ENCODE measurements at regions not wholly inside any gene's neighbourhood (a gene's known extent, or its start where the extent isn't known, plus 50 kb on each side); places are given as distances from the start of the nearest gene placed in this dataset.

GRCh38 chr16:65916995-65917394 is 449.5 kb upstream of the CDH5 start:
- DNase-seq (ENCODE audit: low read depth) = no peak
- TF ChIP-seq, protein P1, sequence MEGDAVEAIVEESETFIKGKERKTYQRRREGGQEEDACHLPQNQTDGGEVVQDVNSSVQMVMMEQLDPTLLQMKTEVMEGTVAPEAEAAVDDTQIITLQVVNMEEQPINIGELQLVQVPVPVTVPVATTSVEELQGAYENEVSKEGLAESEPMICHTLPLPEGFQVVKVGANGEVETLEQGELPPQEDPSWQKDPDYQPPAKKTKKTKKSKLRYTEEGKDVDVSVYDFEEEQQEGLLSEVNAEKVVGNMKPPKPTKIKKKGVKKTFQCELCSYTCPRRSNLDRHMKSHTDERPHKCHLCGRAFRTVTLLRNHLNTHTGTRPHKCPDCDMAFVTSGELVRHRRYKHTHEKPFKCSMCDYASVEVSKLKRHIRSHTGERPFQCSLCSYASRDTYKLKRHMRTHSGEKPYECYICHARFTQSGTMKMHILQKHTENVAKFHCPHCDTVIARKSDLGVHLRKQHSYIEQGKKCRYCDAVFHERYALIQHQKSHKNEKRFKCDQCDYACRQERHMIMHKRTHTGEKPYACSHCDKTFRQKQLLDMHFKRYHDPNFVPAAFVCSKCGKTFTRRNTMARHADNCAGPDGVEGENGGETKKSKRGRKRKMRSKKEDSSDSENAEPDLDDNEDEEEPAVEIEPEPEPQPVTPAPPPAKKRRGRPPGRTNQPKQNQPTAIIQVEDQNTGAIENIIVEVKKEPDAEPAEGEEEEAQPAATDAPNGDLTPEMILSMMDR (IDR thresholded peaks at IDR 0.05; ENCODE audit: insufficient read depth, low read depth, low read length) = no peak

GRCh38 chr16:65910291-65910690 is 456.2 kb upstream of the CDH5 start:
- TF ChIP-seq, protein P1 (IDR thresholded peaks at IDR 0.05; ENCODE audit: insufficient read depth, low read depth, low read length) = no peak

More at GRCh38 chr16:65916995-65917394, 449.5 kb upstream of the CDH5 start:
- H3K4me3 ChIP-seq (ENCODE audit: low read depth, low read length) = no peak overlapping the region

GRCh38 chr16:65909310-65910050 is 457.0 kb upstream of the CDH5 start:
- H3K4me3 ChIP-seq (ENCODE audit: low read depth, low read length) = no peak overlapping the region
- TF ChIP-seq, protein P1 (IDR thresholded peaks at IDR 0.05; ENCODE audit: insufficient read depth, low read depth, low read length) = no peak
- no peak for DNase-seq (ENCODE audit: low read depth)

More at GRCh38 chr16:65910291-65910690, 456.2 kb upstream of the CDH5 start:
- DNase-seq (ENCODE audit: low read depth) = no peak
- no peak overlapping the region for H3K4me3 ChIP-seq (ENCODE audit: low read depth, low read length)

GRCh38 chr16:65908568-65908967 is 457.9 kb upstream of the CDH5 start:
- TF ChIP-seq, protein P1 (IDR thresholded peaks at IDR 0.05; ENCODE audit: insufficient read depth, low read depth, low read length) = no peak
- no peak for DNase-seq (ENCODE audit: low read depth)
- no peak overlapping the region for H3K4me3 ChIP-seq (ENCODE audit: low read depth, low read length)

- TF ChIP-seq, protein P1 (IDR thresholded peaks at IDR 0.05; ENCODE audit: insufficient read depth, low read depth, low read length) = no peak
Observed at GRCh38 chr16:65905331-65905730, 461.2 kb upstream of the CDH5 start.

DNA sequence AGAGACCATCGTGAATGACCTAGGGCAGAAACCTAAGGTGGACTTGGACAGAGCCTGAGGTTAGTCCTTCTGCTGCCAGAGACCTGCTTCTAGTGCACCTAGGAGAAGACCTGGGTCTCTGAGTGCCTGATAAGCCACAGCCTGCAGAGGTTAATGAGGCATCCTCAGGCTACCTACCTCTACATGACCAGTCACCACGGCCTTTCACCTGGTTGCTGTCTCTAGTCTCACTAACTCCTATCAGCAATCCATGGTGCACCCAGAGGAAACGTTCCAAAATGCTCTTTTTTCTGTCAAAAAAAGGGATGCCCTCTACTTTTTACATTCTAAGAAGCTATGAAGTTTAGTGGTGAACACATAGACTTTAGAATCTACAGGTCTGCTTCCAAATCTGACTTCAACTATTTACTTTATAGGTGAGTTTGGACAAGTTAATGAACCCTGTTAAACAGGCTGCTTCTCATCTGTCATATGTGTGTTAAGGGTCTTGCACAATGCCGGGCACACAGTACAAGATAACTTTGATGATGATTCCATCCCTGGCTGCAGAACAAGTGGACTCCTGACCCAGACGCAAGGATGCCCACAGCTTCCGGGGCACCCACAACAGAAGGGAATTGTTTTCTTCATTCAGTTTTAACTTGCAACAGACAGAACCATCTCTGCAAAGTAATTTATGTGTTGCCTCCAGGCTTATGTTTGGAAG is 469.9 kb upstream of the CDH5 start:
- DNase-seq (ENCODE audit: low read depth) = no peak
- no peak overlapping the region for H3K4me3 ChIP-seq (ENCODE audit: low read depth, low read length)
- TF ChIP-seq, protein P1 (IDR thresholded peaks at IDR 0.05; ENCODE audit: insufficient read depth, low read depth, low read length) = no peak

More at GRCh38 chr16:65905331-65905730, 461.2 kb upstream of the CDH5 start:
- H3K4me3 ChIP-seq (ENCODE audit: low read depth, low read length) = no peak overlapping the region
- no peak for DNase-seq (ENCODE audit: low read depth)

Measured in fibroblast of villous mesenchyme (primary cell).